ENCODE measurements at regions not wholly inside any gene's neighbourhood (a gene's known extent, or its start where the extent isn't known, plus 50 kb on each side); places are given as distances from the start of the nearest gene placed in this dataset.
A peak's percentile ranks its signal among the peaks of the same experiment; 100 is the strongest.

DNA sequence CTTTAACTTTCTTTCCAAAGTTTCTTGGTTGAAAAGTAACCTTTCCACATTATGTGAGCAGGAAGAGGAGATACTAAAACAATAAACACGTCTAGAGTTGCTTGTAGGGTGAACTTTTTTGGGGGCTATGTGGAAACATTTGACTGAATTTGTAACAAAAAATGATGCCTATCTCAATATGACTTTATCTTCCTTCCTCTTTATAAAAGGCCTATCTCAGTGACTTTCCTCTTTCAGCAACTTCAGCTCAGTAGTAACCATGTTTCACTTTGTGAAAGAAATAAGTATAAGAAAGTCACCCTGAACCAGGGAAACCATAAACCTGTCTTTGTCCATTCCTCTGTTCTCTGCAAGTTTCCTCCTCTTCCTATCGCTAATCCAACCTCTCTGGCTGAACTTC, 124.7 kb upstream of the TMEM164 start:
- TF ChIP-seq, protein P1, sequence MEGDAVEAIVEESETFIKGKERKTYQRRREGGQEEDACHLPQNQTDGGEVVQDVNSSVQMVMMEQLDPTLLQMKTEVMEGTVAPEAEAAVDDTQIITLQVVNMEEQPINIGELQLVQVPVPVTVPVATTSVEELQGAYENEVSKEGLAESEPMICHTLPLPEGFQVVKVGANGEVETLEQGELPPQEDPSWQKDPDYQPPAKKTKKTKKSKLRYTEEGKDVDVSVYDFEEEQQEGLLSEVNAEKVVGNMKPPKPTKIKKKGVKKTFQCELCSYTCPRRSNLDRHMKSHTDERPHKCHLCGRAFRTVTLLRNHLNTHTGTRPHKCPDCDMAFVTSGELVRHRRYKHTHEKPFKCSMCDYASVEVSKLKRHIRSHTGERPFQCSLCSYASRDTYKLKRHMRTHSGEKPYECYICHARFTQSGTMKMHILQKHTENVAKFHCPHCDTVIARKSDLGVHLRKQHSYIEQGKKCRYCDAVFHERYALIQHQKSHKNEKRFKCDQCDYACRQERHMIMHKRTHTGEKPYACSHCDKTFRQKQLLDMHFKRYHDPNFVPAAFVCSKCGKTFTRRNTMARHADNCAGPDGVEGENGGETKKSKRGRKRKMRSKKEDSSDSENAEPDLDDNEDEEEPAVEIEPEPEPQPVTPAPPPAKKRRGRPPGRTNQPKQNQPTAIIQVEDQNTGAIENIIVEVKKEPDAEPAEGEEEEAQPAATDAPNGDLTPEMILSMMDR (conservative IDR thresholded peaks at IDR 0.05; ENCODE audit: low read length), result no peak
- no peak for DNase-seq (ENCODE audit: low read depth)
- no peak overlapping the region for H3K4me3 ChIP-seq (ENCODE audit: low read length)

DNA sequence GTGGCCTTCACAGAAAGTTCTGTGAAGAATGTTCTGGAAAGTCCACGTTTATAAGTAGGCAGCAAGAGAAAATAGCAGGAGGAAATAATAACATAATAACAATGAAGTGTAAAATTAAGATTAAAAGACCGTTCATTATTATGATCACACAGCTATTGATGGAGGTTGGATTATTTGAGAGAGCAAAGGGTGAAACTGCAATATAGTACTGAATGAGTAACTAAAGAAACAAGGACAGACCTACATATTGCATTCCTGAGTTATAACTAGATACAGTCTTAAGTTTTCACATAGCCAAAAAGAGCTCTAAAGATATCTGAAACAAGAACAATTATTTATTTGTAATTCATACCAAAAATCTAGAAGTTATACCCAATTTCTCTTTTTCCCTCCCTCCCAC, 122.9 kb upstream of the TMEM164 start:
- TF ChIP-seq, protein P1 (conservative IDR thresholded peaks at IDR 0.05; ENCODE audit: low read length), result no peak
- H3K4me3 ChIP-seq (ENCODE audit: low read length), result no peak overlapping the region
- no peak for DNase-seq (ENCODE audit: low read depth)

GRCh38 chrX:109880629-109881028, 122.3 kb upstream of the TMEM164 start:
- no peak for DNase-seq (ENCODE audit: low read depth)
- TF ChIP-seq, protein P1 (conservative IDR thresholded peaks at IDR 0.05; ENCODE audit: low read length), result no peak
- H3K4me3 ChIP-seq (ENCODE audit: low read length), result no peak overlapping the region

- TF ChIP-seq, protein P1 (conservative IDR thresholded peaks at IDR 0.05; ENCODE audit: low read length), result peak; percentile 79
- DNase-seq (ENCODE audit: low read depth), result peak; percentile 41
- no peak overlapping the region for H3K4me3 ChIP-seq (ENCODE audit: low read length)
Observed at GRCh38 chrX:109886122-109886761, 116.7 kb upstream of the TMEM164 start.

- no peak overlapping the region for H3K4me3 ChIP-seq (ENCODE audit: low read length)
- TF ChIP-seq, protein P1 (conservative IDR thresholded peaks at IDR 0.05; ENCODE audit: low read length), result peak; percentile 49
- DNase-seq (ENCODE audit: low read depth), result peak; percentile 21
Observed at GRCh38 chrX:109889289-109890006, 113.5 kb upstream of the TMEM164 start.

DNA sequence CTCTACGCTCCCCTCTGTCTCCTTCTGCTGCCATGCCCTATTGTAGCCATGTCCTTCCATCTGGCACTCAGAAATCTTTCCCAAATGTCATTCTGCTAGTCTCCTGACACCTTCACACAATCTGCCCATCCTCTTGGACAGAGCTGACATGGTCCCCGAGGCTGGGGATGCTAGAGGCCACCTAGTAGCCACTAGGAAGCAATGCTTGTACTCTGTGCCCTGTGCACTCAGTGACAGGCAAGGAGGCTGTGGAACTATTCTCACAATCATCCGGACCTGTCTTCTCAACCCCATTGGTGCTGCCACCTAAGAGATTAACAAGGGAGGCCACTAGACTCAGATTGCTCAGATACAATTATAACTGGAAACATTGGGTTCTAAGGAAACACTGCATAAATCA, 112.6 kb upstream of the TMEM164 start:
- DNase-seq (ENCODE audit: low read depth), result no peak
- TF ChIP-seq, protein P1 (conservative IDR thresholded peaks at IDR 0.05; ENCODE audit: low read length), result 0 out of 2 replicates have a peak, but pooled peaks have one; percentile 4
- no peak overlapping the region for H3K4me3 ChIP-seq (ENCODE audit: low read length)
